ENCODE measurements at regions not wholly inside any gene's neighbourhood (a gene's known extent, or its start where the extent isn't known, plus 50 kb on each side); places are given as distances from the start of the nearest gene placed in this dataset.

DNA sequence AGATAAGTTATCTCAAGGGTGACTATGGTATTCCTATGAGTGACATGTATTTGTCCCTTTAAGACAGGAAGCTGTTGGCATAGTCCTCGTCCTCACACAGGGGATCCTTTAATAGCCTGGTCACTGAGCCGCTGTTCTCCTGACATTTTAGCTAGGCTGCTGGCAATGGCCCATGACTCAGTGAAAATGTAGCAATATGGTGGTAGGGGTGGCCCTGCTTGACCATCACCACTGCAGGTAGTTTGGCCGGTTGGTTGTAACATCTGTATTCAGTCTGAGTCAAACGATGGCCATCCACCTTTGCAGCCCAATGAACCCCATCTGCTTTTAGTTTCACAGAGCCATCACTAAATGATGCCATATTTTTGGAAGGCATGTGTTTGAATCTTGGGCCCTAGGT, 110.1 kb upstream of the RAB18 start:
- TF ChIP-seq POLR2AphosphoS5 (IDR thresholded peaks at IDR 0.05; ENCODE audit: low read depth, low read length) = no peak
- TF ChIP-seq SIN3A (IDR thresholded peaks at IDR 0.05; ENCODE audit: borderline replicate concordance, insufficient read depth, low read length) = no peak
- TF ChIP-seq, protein P1, sequence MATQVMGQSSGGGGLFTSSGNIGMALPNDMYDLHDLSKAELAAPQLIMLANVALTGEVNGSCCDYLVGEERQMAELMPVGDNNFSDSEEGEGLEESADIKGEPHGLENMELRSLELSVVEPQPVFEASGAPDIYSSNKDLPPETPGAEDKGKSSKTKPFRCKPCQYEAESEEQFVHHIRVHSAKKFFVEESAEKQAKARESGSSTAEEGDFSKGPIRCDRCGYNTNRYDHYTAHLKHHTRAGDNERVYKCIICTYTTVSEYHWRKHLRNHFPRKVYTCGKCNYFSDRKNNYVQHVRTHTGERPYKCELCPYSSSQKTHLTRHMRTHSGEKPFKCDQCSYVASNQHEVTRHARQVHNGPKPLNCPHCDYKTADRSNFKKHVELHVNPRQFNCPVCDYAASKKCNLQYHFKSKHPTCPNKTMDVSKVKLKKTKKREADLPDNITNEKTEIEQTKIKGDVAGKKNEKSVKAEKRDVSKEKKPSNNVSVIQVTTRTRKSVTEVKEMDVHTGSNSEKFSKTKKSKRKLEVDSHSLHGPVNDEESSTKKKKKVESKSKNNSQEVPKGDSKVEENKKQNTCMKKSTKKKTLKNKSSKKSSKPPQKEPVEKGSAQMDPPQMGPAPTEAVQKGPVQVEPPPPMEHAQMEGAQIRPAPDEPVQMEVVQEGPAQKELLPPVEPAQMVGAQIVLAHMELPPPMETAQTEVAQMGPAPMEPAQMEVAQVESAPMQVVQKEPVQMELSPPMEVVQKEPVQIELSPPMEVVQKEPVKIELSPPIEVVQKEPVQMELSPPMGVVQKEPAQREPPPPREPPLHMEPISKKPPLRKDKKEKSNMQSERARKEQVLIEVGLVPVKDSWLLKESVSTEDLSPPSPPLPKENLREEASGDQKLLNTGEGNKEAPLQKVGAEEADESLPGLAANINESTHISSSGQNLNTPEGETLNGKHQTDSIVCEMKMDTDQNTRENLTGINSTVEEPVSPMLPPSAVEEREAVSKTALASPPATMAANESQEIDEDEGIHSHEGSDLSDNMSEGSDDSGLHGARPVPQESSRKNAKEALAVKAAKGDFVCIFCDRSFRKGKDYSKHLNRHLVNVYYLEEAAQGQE (IDR thresholded peaks at IDR 0.05; ENCODE audit: insufficient read depth in 1 of 2, low read depth in 2 of 2, low read length in 2 of 2) = no peak
- TF ChIP-seq TAF1 (IDR thresholded peaks at IDR 0.05; ENCODE audit: borderline replicate concordance, insufficient read depth, low read length) = no peak
- no peak for TF ChIP-seq FOXP2 (optimal IDR thresholded peaks at IDR 0.05; ENCODE audit: borderline replicate concordance, extremely low read depth, extremely low read length, insufficient read depth)

DNA sequence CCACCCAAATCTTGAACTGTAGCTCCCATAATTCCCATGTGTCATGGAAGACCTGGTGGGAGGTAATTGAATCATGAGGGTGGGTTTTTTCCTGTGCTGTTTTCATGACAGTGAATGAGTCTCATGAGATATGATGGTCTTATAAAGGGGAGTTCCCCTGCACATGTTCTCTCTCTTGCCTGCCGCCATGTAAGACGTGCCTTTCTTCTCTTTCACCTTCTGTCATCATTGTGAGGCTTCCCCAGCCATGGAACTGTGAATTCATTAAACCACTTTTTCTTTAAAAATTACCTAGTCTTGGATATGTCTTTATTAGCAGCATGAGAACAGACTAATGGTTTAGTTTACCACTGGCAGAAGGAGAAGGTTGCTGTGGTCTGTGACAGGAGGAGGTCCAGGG, 111.5 kb upstream of the RAB18 start:
- no peak for TF ChIP-seq FOXP2 (optimal IDR thresholded peaks at IDR 0.05; ENCODE audit: borderline replicate concordance, extremely low read depth, extremely low read length, insufficient read depth)
- TF ChIP-seq TAF1 (IDR thresholded peaks at IDR 0.05; ENCODE audit: borderline replicate concordance, insufficient read depth, low read length) = no peak
- no peak for TF ChIP-seq SIN3A (IDR thresholded peaks at IDR 0.05; ENCODE audit: borderline replicate concordance, insufficient read depth, low read length)
- TF ChIP-seq, protein P1 (IDR thresholded peaks at IDR 0.05; ENCODE audit: insufficient read depth in 1 of 2, low read depth in 2 of 2, low read length in 2 of 2) = no peak
- no peak for TF ChIP-seq POLR2AphosphoS5 (IDR thresholded peaks at IDR 0.05; ENCODE audit: low read depth, low read length)

DNA sequence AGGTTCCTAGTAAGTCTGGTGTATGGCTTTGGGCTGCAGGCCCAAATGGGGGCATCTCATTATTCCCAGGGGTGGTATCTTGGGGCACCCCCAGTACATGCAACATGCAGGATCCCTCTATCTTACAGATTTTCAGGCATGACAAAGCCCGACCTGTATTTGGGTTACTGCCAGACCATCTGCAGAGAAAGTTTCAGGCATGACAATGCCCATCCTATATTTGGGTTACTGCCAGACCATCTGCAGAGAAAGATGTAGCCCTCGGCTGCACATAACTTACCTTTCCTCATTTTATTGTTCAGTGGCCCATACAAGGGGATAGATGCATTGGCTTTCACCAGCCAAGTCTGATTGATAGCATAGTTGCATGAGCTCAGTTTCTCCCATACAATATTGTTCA, 112.2 kb upstream of the RAB18 start:
- TF ChIP-seq FOXP2 (optimal IDR thresholded peaks at IDR 0.05; ENCODE audit: borderline replicate concordance, extremely low read depth, extremely low read length, insufficient read depth) (no peak), SIN3A (IDR thresholded peaks at IDR 0.05; ENCODE audit: borderline replicate concordance, insufficient read depth, low read length) (no peak)

DNA sequence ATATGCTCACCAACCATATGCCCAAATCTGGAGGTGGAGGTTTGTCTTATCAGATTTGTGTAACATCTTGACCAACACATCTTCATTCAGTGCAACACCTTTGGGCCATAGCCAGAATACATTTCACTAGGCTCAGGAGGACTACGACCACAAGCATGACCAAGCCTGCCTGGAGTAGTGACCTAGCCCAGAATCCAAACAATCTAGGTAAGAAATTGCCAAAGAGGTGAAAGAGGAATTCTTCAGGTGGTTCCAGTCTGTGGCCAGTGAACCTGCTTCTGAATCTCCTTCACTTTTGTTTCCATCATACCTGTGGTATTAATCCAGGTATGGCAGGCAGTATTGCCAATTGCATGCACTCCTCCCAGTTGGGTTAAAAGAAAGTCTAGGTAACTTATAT, 112.8 kb upstream of the RAB18 start:
- TF ChIP-seq FOXP2 (optimal IDR thresholded peaks at IDR 0.05; ENCODE audit: borderline replicate concordance, extremely low read depth, extremely low read length, insufficient read depth) = no peak
- TF ChIP-seq SIN3A (IDR thresholded peaks at IDR 0.05; ENCODE audit: borderline replicate concordance, insufficient read depth, low read length) = no peak
- TF ChIP-seq TAF1 (IDR thresholded peaks at IDR 0.05; ENCODE audit: borderline replicate concordance, insufficient read depth, low read length) = no peak
- TF ChIP-seq, protein P1 (IDR thresholded peaks at IDR 0.05; ENCODE audit: insufficient read depth in 1 of 2, low read depth in 2 of 2, low read length in 2 of 2) = no peak
- TF ChIP-seq POLR2AphosphoS5 (IDR thresholded peaks at IDR 0.05; ENCODE audit: low read depth, low read length) = no peak

DNA sequence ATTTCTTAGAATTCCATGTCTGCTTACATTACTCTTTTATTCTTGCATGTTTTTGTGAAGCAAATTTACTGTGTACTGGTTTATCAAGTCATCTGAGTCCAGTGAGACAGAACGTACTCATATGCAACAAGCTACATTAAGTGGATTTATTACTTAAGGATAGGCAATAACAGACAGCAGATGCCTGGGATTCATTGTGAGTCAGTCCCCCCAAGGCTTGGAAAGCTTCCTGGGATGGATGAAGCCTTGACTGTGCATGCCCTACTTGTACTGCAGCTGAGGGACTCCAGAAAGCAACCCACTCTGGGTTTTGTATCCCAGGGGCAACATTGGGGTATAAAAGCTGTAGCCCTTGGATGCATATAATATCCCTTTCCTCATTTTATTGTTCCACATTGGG, 113.4 kb upstream of the RAB18 start:
- TF ChIP-seq, protein P1 (IDR thresholded peaks at IDR 0.05; ENCODE audit: insufficient read depth in 1 of 2, low read depth in 2 of 2, low read length in 2 of 2) = no peak
- TF ChIP-seq SIN3A (IDR thresholded peaks at IDR 0.05; ENCODE audit: borderline replicate concordance, insufficient read depth, low read length) (no peak), POLR2AphosphoS5 (IDR thresholded peaks at IDR 0.05; ENCODE audit: low read depth, low read length) (no peak), TAF1 (IDR thresholded peaks at IDR 0.05; ENCODE audit: borderline replicate concordance, insufficient read depth, low read length) (no peak), FOXP2 (optimal IDR thresholded peaks at IDR 0.05; ENCODE audit: borderline replicate concordance, extremely low read depth, extremely low read length, insufficient read depth) (no peak)
